ENCODE measurements at regions not wholly inside any gene's neighbourhood (a gene's known extent, or its start where the extent isn't known, plus 50 kb on each side); places are given as distances from the start of the nearest gene placed in this dataset.

GRCh38 chr15:101543026-101543390 lies 53.5 kb upstream of the PCSK6 start:
- Mint-ChIP-seq H3K36me3 (ENCODE audit: insufficient read depth, unreplicated experiment) (no peaks in the 10 kb centered on the region), H3K27me3 (ENCODE audit: insufficient read depth, unreplicated experiment) (peaks cover 5% of the 10 kb centered on the region), H3K9me3 (ENCODE audit: unreplicated experiment) (no peaks in the 10 kb centered on the region), H3K4me1 (ENCODE audit: low read depth, unreplicated experiment) (peaks cover 7% of the 10 kb centered on the region), H3K4me3 (ENCODE audit: unreplicated experiment) (no peak overlapping the region), H3K27ac (ENCODE audit: unreplicated experiment) (no peak overlapping the region)
- intact Hi-C loops (cut with micrococcal nuclease; ENCODE audit: unreplicated experiment) = no loop called here
- ChIA-PET CTCF (no interaction called here), POLR2A (no interaction called here)
- no peak for DNase-seq
- H3K27me3 ChIP-seq (replicated peaks; ENCODE audit: control insufficient read depth, insufficient read depth, low read length) = no peaks in the 10 kb centered on the region
- H3K4me3 ChIP-seq (ENCODE audit: low read depth, low read length) = no peak overlapping the region
- no peaks in the 10 kb centered on the region for H3K36me3 ChIP-seq (ENCODE audit: control insufficient read depth, insufficient read depth, low read length)
- TF ChIP-seq, protein P1, sequence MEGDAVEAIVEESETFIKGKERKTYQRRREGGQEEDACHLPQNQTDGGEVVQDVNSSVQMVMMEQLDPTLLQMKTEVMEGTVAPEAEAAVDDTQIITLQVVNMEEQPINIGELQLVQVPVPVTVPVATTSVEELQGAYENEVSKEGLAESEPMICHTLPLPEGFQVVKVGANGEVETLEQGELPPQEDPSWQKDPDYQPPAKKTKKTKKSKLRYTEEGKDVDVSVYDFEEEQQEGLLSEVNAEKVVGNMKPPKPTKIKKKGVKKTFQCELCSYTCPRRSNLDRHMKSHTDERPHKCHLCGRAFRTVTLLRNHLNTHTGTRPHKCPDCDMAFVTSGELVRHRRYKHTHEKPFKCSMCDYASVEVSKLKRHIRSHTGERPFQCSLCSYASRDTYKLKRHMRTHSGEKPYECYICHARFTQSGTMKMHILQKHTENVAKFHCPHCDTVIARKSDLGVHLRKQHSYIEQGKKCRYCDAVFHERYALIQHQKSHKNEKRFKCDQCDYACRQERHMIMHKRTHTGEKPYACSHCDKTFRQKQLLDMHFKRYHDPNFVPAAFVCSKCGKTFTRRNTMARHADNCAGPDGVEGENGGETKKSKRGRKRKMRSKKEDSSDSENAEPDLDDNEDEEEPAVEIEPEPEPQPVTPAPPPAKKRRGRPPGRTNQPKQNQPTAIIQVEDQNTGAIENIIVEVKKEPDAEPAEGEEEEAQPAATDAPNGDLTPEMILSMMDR (IDR thresholded peaks at IDR 0.05; ENCODE audit: insufficient read depth in 1 of 2, low read depth in 1 of 2, low read length in 1 of 2, severe bottlenecking in 1 of 2, unreplicated experiment in 1 of 2) = no peak
- BruUV-seq (replicated peaks) = no TSS peak
- H3K9me3 ChIP-seq = no peaks in the 10 kb centered on the region
- no peaks in the 10 kb centered on the region for H3K4me1 ChIP-seq

GRCh38 chr15:101542306-101543025 lies 53.0 kb upstream of the PCSK6 start:
- no peaks in the 10 kb centered on the region for H3K36me3 Mint-ChIP-seq (ENCODE audit: insufficient read depth, unreplicated experiment)
- no peak overlapping the region for H3K4me3 Mint-ChIP-seq (ENCODE audit: unreplicated experiment)
- no peaks in the 10 kb centered on the region for H3K9me3 Mint-ChIP-seq (ENCODE audit: unreplicated experiment)
- Histone ChIP-seq H3K4me3 (ENCODE audit: low read depth, low read length) (no peak overlapping the region), H3K36me3 (ENCODE audit: control insufficient read depth, insufficient read depth, low read length) (no peaks in the 10 kb centered on the region), H3K4me1 (no peaks in the 10 kb centered on the region), H3K9me3 (no peaks in the 10 kb centered on the region), H3K27me3 (replicated peaks; ENCODE audit: control insufficient read depth, insufficient read depth, low read length) (no peaks in the 10 kb centered on the region)
- peaks cover 10% of the 10 kb centered on the region for H3K4me1 Mint-ChIP-seq (ENCODE audit: low read depth, unreplicated experiment)
- POLR2A ChIA-PET = no interaction called here
- TF ChIP-seq, protein P1 (IDR thresholded peaks at IDR 0.05; ENCODE audit: insufficient read depth in 1 of 2, low read depth in 1 of 2, low read length in 1 of 2, severe bottlenecking in 1 of 2, unreplicated experiment in 1 of 2) = no peak
- H3K27me3 Mint-ChIP-seq (ENCODE audit: insufficient read depth, unreplicated experiment) = peaks cover 2% of the 10 kb centered on the region
- no TSS peak for BruUV-seq (replicated peaks)
- H3K27ac Mint-ChIP-seq (ENCODE audit: unreplicated experiment) = no peak overlapping the region
- CTCF ChIA-PET = no interaction called here
- intact Hi-C loops (cut with micrococcal nuclease; ENCODE audit: unreplicated experiment) = no loop called here
- DNase-seq = no peak

GRCh38 chr15:101541501-101542292 lies 52.2 kb upstream of the PCSK6 start:
- Mint-ChIP-seq H3K9me3 (ENCODE audit: unreplicated experiment) (no peaks in the 10 kb centered on the region), H3K36me3 (ENCODE audit: insufficient read depth, unreplicated experiment) (no peaks in the 10 kb centered on the region), H3K27ac (ENCODE audit: unreplicated experiment) (no peak overlapping the region), H3K4me1 (ENCODE audit: low read depth, unreplicated experiment) (peaks cover 14% of the 10 kb centered on the region), H3K4me3 (ENCODE audit: unreplicated experiment) (no peak overlapping the region), H3K27me3 (ENCODE audit: insufficient read depth, unreplicated experiment) (no peaks in the 10 kb centered on the region)
- ChIA-PET POLR2A (no interaction called here), CTCF (no interaction called here)
- Histone ChIP-seq H3K4me3 (ENCODE audit: low read depth, low read length) (no peak overlapping the region), H3K4me1 (no peaks in the 10 kb centered on the region), H3K9me3 (no peaks in the 10 kb centered on the region), H3K27me3 (replicated peaks; ENCODE audit: control insufficient read depth, insufficient read depth, low read length) (no peaks in the 10 kb centered on the region), H3K36me3 (ENCODE audit: control insufficient read depth, insufficient read depth, low read length) (no peaks in the 10 kb centered on the region)
- intact Hi-C loops (cut with micrococcal nuclease; ENCODE audit: unreplicated experiment) = no loop called here
- BruUV-seq (replicated peaks) = no TSS peak
- no peak for DNase-seq
- TF ChIP-seq, protein P1 (IDR thresholded peaks at IDR 0.05; ENCODE audit: insufficient read depth in 1 of 2, low read depth in 1 of 2, low read length in 1 of 2, severe bottlenecking in 1 of 2, unreplicated experiment in 1 of 2) = no peak

All from Caco-2 (cell line).